ENCODE measurements at regions not wholly inside any gene's neighbourhood (a gene's known extent, or its start where the extent isn't known, plus 50 kb on each side); places are given as distances from the start of the nearest gene placed in this dataset.
A peak's percentile ranks its signal among the peaks of the same experiment; 100 is the strongest.

DNA sequence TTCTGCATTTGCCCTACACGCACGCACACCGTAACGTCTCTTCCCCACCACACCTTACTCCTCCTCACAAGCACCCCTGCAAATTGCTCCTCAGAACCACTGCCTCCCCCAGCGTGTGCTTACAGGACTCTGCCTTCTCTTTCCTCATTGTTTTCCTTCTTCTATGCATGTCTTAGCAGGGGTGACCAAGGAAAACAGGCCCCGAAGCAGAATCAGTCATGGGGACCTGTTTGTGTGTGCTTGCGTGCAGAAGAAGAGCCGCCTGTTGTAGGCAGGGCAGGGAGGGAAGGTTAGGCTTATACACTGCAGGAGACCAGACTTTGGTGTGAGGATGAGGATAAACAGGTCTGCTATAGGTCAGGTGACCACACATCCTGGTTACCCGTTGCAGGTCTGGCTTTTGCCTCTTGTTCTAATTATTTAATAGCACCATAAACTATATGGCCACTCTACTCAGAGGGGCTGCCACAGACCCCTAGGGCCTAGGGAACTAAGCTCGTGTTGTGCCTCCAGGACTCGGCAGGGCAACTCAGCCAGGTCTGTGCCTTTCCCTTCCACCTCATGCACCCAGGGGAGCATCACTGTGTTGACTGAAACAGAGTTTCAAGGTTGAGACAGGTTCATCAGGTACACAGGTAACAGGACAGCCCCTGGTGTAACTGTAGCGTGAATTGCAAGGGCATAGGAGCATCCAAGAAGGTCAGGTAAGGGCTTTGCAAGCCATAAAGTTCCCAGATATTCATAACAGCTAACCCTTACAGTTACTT, 60.8 kb upstream of the EPS8L3 start:
- no peak overlapping the region for H3K4me2 ChIP-seq (ENCODE audit: low read length, poor library complexity, severe bottlenecking)

DNA sequence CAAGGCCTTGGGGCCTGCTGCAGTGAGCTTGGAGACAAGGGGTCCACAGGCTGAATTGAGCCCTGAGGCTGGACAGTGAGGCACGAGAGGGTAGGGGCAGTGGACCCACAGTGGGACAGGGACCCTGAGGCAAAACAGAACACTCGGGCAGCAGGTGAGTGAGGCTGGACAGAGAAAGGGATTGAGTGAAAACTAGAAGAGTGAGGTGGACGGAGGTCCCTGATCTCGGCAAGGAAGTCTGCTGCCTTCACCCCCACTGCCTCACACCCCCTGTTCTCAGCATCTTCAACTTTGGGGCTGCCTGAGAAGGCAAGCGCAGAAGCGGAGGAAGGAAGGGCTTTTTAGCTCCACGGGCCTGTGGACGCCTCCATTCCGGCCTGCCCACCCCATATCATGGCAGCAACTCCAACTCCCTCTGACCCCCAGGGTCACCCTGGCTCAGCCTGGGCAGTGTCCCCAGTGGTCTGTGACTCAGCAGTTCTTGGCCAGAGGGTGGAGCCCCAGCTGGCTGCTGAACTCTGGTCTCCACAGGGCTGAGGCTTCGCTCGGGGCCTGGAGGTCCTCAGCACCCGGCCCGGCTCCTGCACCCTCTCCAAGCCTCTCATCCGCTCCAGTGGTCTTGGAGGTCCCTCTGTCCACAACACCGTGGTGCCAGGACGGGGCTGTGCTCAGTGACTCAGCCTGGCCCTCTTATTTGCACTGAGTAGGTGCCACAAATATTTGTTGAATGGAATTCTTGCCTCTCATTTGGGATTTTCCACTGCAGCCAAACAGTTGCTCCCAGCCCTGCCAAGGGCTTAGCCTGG, 60.0 kb upstream of the EPS8L3 start:
- Histone ChIP-seq H3K36me3 (ENCODE audit: control insufficient read depth in 1 of 2, insufficient read depth in 2 of 2, low read depth in 1 of 2, low read length in 2 of 2) (no peaks in the 10 kb centered on the region), H3K4me2 (ENCODE audit: low read length, poor library complexity, severe bottlenecking) (no peak overlapping the region), H3K4me3 (ENCODE audit: insufficient read depth in 1 of 2, low read depth in 1 of 2, low read length in 2 of 2) (no peak overlapping the region), H2BK120ac (ENCODE audit: low read depth, low read length) (peak overlapping the region; percentile 80), H3K27ac (ENCODE audit: low read length, poor library complexity, severe bottlenecking) (no peak overlapping the region), H2BK5ac (ENCODE audit: low read depth, low read length, poor library complexity, severe bottlenecking) (no peak overlapping the region), H4K8ac (ENCODE audit: low read length) (peak overlapping the region; percentile 89), H2BK15ac (ENCODE audit: low read depth, poor library complexity, severe bottlenecking) (peak overlapping the region; percentile 73), H3K9ac (ENCODE audit: low read length) (peak overlapping the region; percentile 82), H3K14ac (ENCODE audit: low read length in 2 of 2) (peak overlapping the region in 1 of 2 experiments; percentile 82), H3K4ac (ENCODE audit: low read depth in 1 of 2, low read length in 2 of 2) (peak overlapping the region; percentile 27 to 72), H3K4me1 (ENCODE audit: control insufficient read depth, insufficient read depth, low read depth, low read length) (peaks cover 28% of the 10 kb centered on the region), H3K23ac (ENCODE audit: low read length in 2 of 2) (peak overlapping the region in 1 of 2 experiments; percentile 36), H3K79me1 (replicated peaks; ENCODE audit: low read length, poor library complexity, severe bottlenecking) (no peaks in the 10 kb centered on the region), H2AFZ (ENCODE audit: low read depth, low read length) (peak overlapping the region; percentile 58), H2BK12ac (ENCODE audit: low read length in 2 of 2) (peak overlapping the region; percentile 85 to 98), H2AK5ac (ENCODE audit: low read length, severe bottlenecking) (peak overlapping the region; percentile 89), H3K27me3 (ENCODE audit: control insufficient read depth in 1 of 2, insufficient read depth in 1 of 2, low read length in 2 of 2) (no peaks in the 10 kb centered on the region), H3K9me3 (ENCODE audit: control insufficient read depth, low read length) (no peaks in the 10 kb centered on the region), H3K18ac (ENCODE audit: low read depth in 1 of 2, low read length in 2 of 2) (peak overlapping the region; percentile 87 to 90), H4K91ac (ENCODE audit: low read length) (peak overlapping the region; percentile 83)
- peak; percentile 61 for DNase-seq
- WGBS: 70% methylated on average over 16 of the region's 16 CpGs

More for the DNA sequence above, 60.8 kb upstream of the EPS8L3 start:
- Histone ChIP-seq H2BK15ac (ENCODE audit: low read depth, poor library complexity, severe bottlenecking) (peak overlapping the region; percentile 0), H3K4me1 (ENCODE audit: control insufficient read depth, insufficient read depth, low read depth, low read length) (peaks cover 33% of the 10 kb centered on the region), H4K91ac (ENCODE audit: low read length) (peak overlapping the region; percentile 87), H3K4ac (ENCODE audit: low read depth in 1 of 2, low read length in 2 of 2) (peak overlapping the region; percentile 27 to 72), H3K14ac (ENCODE audit: low read length in 2 of 2) (peak overlapping the region in 1 of 2 experiments; percentile 82), H3K9me3 (ENCODE audit: control insufficient read depth, low read length) (no peaks in the 10 kb centered on the region), H3K9ac (ENCODE audit: low read length) (peak overlapping the region; percentile 82), H2AFZ (ENCODE audit: low read depth, low read length) (peak overlapping the region; percentile 58), H3K23ac (ENCODE audit: low read length in 2 of 2) (no peak overlapping the region), H3K18ac (ENCODE audit: low read depth in 1 of 2, low read length in 2 of 2) (peak overlapping the region; percentile 87 to 90), H4K8ac (ENCODE audit: low read length) (peak overlapping the region; percentile 89), H3K27ac (ENCODE audit: low read length, poor library complexity, severe bottlenecking) (no peak overlapping the region), H3K79me1 (replicated peaks; ENCODE audit: low read length, poor library complexity, severe bottlenecking) (no peaks in the 10 kb centered on the region), H3K4me3 (ENCODE audit: insufficient read depth in 1 of 2, low read depth in 1 of 2, low read length in 2 of 2) (no peak overlapping the region), H2BK5ac (ENCODE audit: low read depth, low read length, poor library complexity, severe bottlenecking) (no peak overlapping the region), H2BK120ac (ENCODE audit: low read depth, low read length) (peak overlapping the region; percentile 80), H2AK5ac (ENCODE audit: low read length, severe bottlenecking) (no peak overlapping the region), H2BK12ac (ENCODE audit: low read length in 2 of 2) (peak overlapping the region; percentile 85 to 98), H3K27me3 (ENCODE audit: control insufficient read depth in 1 of 2, insufficient read depth in 1 of 2, low read length in 2 of 2) (no peaks in the 10 kb centered on the region), H3K36me3 (ENCODE audit: control insufficient read depth in 1 of 2, insufficient read depth in 2 of 2, low read depth in 1 of 2, low read length in 2 of 2) (no peaks in the 10 kb centered on the region)
- WGBS: 77% methylated on average over 12 of the region's 12 CpGs
- DNase-seq: no peak

DNA sequence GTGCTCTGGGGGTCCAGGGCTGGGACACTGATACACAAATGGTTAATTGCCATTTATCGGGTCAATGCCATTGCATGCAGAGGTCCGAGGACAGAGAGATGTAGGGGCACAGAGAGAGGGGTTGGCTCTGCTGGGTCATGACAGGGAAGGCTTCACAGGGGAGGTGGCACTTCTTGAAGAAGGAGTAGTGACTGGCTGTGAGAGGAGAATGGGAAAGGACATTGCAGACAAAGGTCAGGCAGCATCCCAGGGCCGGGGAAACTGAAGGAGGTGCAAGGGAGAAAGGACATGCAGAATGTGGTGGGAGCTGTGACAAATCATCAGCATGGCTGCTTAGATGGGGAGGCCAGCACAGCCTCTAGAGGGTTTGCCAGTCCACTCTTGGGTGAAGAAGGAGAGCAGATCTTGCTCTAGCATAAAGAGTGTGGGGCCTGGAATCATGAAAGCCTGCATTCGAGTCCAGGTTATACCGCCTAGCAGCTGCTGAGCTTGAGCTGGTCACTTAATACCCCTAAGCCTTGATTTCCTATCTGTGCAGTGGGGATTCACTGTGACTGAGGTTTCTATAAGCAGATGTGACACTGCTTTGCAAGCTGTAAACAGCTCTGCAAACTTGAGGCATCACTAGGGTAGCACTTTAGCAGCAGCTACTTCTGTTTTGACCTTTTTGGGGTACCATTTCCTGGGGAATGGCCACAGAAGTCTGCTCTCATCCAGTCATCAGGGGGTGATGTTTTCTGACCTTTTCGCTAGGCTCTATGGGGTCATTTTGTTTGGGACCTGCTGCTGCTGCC, 59.2 kb upstream of the EPS8L3 start:
- Histone ChIP-seq H3K4ac (ENCODE audit: low read depth in 1 of 2, low read length in 2 of 2) (peak overlapping the region; percentile 27 to 72), H3K18ac (ENCODE audit: low read depth in 1 of 2, low read length in 2 of 2) (peak overlapping the region; percentile 87 to 90), H4K91ac (ENCODE audit: low read length) (peak overlapping the region; percentile 83), H3K9ac (ENCODE audit: low read length) (peak overlapping the region; percentile 82), H2BK15ac (ENCODE audit: low read depth, poor library complexity, severe bottlenecking) (peak overlapping the region; percentile 73), H3K4me3 (ENCODE audit: insufficient read depth in 1 of 2, low read depth in 1 of 2, low read length in 2 of 2) (no peak overlapping the region), H3K4me2 (ENCODE audit: low read length, poor library complexity, severe bottlenecking) (no peak overlapping the region), H2AFZ (ENCODE audit: low read depth, low read length) (no peak overlapping the region), H3K27ac (ENCODE audit: low read length, poor library complexity, severe bottlenecking) (no peak overlapping the region), H3K4me1 (ENCODE audit: control insufficient read depth, insufficient read depth, low read depth, low read length) (peaks cover 24% of the 10 kb centered on the region), H2AK5ac (ENCODE audit: low read length, severe bottlenecking) (peak overlapping the region; percentile 89), H3K23ac (ENCODE audit: low read length in 2 of 2) (no peak overlapping the region), H3K79me1 (replicated peaks; ENCODE audit: low read length, poor library complexity, severe bottlenecking) (no peaks in the 10 kb centered on the region), H4K8ac (ENCODE audit: low read length) (peak overlapping the region; percentile 70), H3K9me3 (ENCODE audit: control insufficient read depth, low read length) (no peaks in the 10 kb centered on the region), H3K36me3 (ENCODE audit: control insufficient read depth in 1 of 2, insufficient read depth in 2 of 2, low read depth in 1 of 2, low read length in 2 of 2) (no peaks in the 10 kb centered on the region), H2BK12ac (ENCODE audit: low read length in 2 of 2) (peak overlapping the region; percentile 33 to 98), H3K27me3 (ENCODE audit: control insufficient read depth in 1 of 2, insufficient read depth in 1 of 2, low read length in 2 of 2) (no peaks in the 10 kb centered on the region), H2BK5ac (ENCODE audit: low read depth, low read length, poor library complexity, severe bottlenecking) (no peak overlapping the region), H3K14ac (ENCODE audit: low read length in 2 of 2) (peak overlapping the region in 1 of 2 experiments; percentile 49), H2BK120ac (ENCODE audit: low read depth, low read length) (no peak overlapping the region)
- no peak for DNase-seq
- 94% methylated on average over 6 of the region's 6 CpGs for WGBS
